Stomach (tissue), 8 donors: ENCODE measurements at regions not wholly inside any gene's neighbourhood (a gene's known extent, or its start where the extent isn't known, plus 50 kb on each side); places are given as distances from the start of the nearest gene placed in this dataset.

Source experiments
- DNase-seq, 2 donors: peaks; one replicate each; pipeline versions ENCODE4 v3.0.0 to v3.0.0-alpha.2; 2013 to 2019
- H3K27ac ChIP-seq, 5 donors: fragments of 200-600 bp in 4 of 5; sonication (generic) in 4 of 5; one replicate each; pipeline ENCODE4 v1.5.1; 2013 to 2019; ENCODE audit warnings: mild to moderate bottlenecking in 1 of 5, moderate library complexity in 1 of 5
- H3K27me3 ChIP-seq, 3 donors: fragments of 200-600 bp; sonication (generic); one replicate each; pipeline ENCODE4 v1.5.1; 2017 to 2019; ENCODE audit warnings: mixed run types in 1 of 3
- H3K36me3 ChIP-seq, 4 donors: fragments of 200-600 bp; sonication (generic); 1 replicate in 3 of 4; 2 replicates in 1 of 4; pipeline ENCODE4 v1.5.1; 2016 to 2019
- H3K4me1 ChIP-seq, 4 donors: fragments of 200-600 bp; sonication (generic); one replicate each; pipeline ENCODE4 v1.5.1; 2016 to 2019
- H3K4me3 ChIP-seq, 4 donors: fragments of 200-600 bp; sonication (generic) in 3 of 4; one replicate each; pipeline ENCODE4 v1.5.1; 2016 to 2019; ENCODE audit warnings: mild to moderate bottlenecking in 1 of 4
- H3K9me3 ChIP-seq, 4 donors: fragments of 200-600 bp; sonication (generic); one replicate each; pipeline ENCODE4 v1.5.1; 2016 to 2019
- EP300 ChIP-seq: sonication (generic); formaldehyde crosslinking; IDR thresholded peaks from one replicate; pipeline ENCODE4 v1.6.1; 2017; ENCODE audit warnings: antibody characterized with exemption
- POLR2A ChIP-seq, 4 donors: fragments of 450-650 bp; IDR thresholded peaks; one replicate each; pipeline ENCODE4 v1.6.1; 2016; ENCODE audit warnings: antibody characterized with exemption in 4 of 4, control low read depth in 2 of 4, mild to moderate bottlenecking in 1 of 4, moderate library complexity in 1 of 4
- POLR2AphosphoS5 ChIP-seq, 3 donors: sonication (generic); formaldehyde crosslinking; IDR thresholded peaks; one replicate each; pipeline ENCODE4 v1.6.1; 2016; ENCODE audit warnings: antibody characterized with exemption in 3 of 3
- whole genome bisulfite sequencing, 5 donors: extraction: QIAGEN DNeasy Blood & Tissue Kit in 3 of 5; methylation state at CpG; one replicate each; pipeline versions ENCODE4 v1.1.5 to v1.1.7; 2013 to 2018; 5-methylcytosine and 5-hydroxymethylcytosine counted together
- intact Hi-C: fragments of 100-400 bp; cut with DNase I; formaldehyde crosslinking; loops from one replicate; pipeline ENCODE4 v1.15.1; 2023; ENCODE audit warnings: low total_unique reads
- TF ChIP-seq, protein P1 (sequence below), 7 experiments: fragments of 450-650 bp in 4 of 7; fragments of 200-600 bp in 3 of 7; sonication (generic) in 3 of 7; IDR thresholded peaks; one replicate each; pipeline ENCODE4 v1.5.1; 2016 to 2019; ENCODE audit warnings: antibody characterized with exemption in 7 of 7, control low read depth in 2 of 7, mild to moderate bottlenecking in 1 of 7
- donor health status: healthy with polysubstance abuse.
- donor health status: Bipolar disorder and iron deficiency.
- donor health status: healthy.

DNA sequence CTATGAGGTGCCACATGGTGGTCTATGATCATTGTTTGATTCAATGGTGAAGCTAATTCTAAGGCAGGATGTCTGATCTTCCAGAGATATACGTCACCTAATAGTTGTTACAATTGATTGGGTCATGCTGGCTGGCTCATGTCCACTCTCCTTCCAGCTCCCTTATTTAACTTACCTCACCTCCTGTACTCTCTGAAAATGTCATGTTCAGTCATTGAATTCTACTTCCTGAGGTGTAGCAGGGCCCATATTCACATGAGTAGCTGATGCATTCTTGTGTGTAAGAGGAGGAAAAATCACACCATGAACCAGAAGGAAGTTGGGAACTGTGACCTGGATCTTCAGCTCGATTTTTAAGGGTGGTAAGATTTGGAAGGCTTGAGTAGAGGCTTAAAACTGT is 795.8 kb downstream of the QKI start:
- peaks cover 0 to 7% (median 0%) of the 10 kb centered on the region in 4 donors for H3K9me3 ChIP-seq
- H3K27ac ChIP-seq = no peak overlapping the region
- H3K36me3 ChIP-seq = no peaks in the 10 kb centered on the region
- TF ChIP-seq EP300 (no peak), POLR2AphosphoS5 (IDR thresholded peaks at IDR 0.05) (no peak)
- intact Hi-C loops = no loop called here
- no peaks in the 10 kb centered on the region for H3K27me3 ChIP-seq
- no peaks in the 10 kb centered on the region for H3K4me1 ChIP-seq
- H3K4me3 ChIP-seq = no peak overlapping the region
- 47 to 86% (median 67%) methylated on average over 2 of the region's 2 CpGs for WGBS, 5 donors
- DNase-seq = no peak

DNA sequence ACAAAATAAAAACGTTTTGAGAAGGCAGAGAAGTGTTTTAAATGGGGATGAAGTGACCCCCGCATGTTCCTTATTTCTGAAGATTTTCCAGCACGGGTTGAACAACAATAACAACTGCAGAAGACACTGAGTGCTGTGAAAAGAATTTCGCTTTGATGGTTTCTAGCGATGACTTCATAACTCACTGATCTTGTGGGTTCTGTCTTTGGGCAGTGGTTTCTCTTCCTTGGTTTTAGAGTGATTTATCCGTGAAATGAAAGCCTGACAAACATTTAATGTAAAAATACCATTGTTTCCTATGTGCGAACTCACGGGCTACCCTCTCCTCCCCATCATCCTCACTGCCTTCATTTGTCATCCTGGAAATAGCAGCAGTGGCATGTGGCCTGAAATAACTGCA is 793.9 kb downstream of the QKI start:
- Histone ChIP-seq H3K4me3 (no peak overlapping the region), H3K4me1 (no peaks in the 10 kb centered on the region), H3K27me3 (no peaks in the 10 kb centered on the region), H3K9me3 (peaks cover 0 to 14% (median 0%) of the 10 kb centered on the region in 4 donors), H3K27ac (no peak overlapping the region), H3K36me3 (no peaks in the 10 kb centered on the region)
- TF ChIP-seq EP300 (no peak), POLR2AphosphoS5 (IDR thresholded peaks at IDR 0.05) (no peak), POLR2A (IDR thresholded peaks at IDR 0.05) (no peak)
- TF ChIP-seq, protein P1, sequence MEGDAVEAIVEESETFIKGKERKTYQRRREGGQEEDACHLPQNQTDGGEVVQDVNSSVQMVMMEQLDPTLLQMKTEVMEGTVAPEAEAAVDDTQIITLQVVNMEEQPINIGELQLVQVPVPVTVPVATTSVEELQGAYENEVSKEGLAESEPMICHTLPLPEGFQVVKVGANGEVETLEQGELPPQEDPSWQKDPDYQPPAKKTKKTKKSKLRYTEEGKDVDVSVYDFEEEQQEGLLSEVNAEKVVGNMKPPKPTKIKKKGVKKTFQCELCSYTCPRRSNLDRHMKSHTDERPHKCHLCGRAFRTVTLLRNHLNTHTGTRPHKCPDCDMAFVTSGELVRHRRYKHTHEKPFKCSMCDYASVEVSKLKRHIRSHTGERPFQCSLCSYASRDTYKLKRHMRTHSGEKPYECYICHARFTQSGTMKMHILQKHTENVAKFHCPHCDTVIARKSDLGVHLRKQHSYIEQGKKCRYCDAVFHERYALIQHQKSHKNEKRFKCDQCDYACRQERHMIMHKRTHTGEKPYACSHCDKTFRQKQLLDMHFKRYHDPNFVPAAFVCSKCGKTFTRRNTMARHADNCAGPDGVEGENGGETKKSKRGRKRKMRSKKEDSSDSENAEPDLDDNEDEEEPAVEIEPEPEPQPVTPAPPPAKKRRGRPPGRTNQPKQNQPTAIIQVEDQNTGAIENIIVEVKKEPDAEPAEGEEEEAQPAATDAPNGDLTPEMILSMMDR (IDR thresholded peaks at IDR 0.05) = no peak
- WGBS, 5 donors = 57 to 77% (median 69%) methylated on average over 8 of the region's 8 CpGs
- intact Hi-C loops = no loop called here
- no peak for DNase-seq

DNA sequence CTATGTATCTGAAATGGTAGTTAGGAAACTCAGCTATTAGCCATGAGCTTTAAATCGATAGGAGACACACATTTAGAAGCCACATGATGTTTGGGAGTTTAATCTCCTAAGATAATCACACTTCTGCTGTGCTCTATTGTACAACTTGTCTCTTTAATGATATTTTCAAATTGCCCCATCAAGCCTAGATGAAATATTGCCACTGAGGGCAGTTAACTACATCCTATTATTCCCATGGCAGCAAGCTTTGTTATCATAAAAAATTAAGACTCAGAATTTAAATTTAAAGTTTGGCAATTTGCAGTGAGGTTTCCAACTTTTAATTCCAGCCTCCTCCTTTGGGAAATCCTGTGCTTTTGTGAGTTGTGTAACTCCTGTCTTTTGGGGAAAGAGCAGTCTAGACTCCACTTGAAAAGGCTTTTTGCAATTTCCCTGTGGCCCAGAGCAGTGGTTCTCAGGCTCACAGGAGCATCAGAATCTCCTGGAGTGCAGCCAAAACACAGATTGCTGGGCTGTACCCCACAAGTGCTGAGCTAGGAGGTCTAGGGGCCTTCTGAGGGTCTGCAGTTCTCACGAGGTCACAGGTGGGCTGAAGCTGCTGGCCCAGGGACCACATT is 792.4 kb downstream of the QKI start:
- no peaks in the 10 kb centered on the region for H3K27me3 ChIP-seq
- DNase-seq = no peak
- H3K4me1 ChIP-seq = no peaks in the 10 kb centered on the region
- TF ChIP-seq POLR2A (IDR thresholded peaks at IDR 0.05) (no peak), EP300 (no peak), POLR2AphosphoS5 (IDR thresholded peaks at IDR 0.05) (no peak)
- TF ChIP-seq, protein P1 (IDR thresholded peaks at IDR 0.05) = no peak
- WGBS, 5 donors = 53 to 75% (median 68%) methylated on average over 2 of the region's 2 CpGs
- peaks cover 0 to 9% (median 0%) of the 10 kb centered on the region in 4 donors for H3K9me3 ChIP-seq
- H3K4me3 ChIP-seq = no peak overlapping the region
- intact Hi-C loops = no loop called here
- H3K27ac ChIP-seq = no peak overlapping the region
- no peaks in the 10 kb centered on the region for H3K36me3 ChIP-seq

DNA sequence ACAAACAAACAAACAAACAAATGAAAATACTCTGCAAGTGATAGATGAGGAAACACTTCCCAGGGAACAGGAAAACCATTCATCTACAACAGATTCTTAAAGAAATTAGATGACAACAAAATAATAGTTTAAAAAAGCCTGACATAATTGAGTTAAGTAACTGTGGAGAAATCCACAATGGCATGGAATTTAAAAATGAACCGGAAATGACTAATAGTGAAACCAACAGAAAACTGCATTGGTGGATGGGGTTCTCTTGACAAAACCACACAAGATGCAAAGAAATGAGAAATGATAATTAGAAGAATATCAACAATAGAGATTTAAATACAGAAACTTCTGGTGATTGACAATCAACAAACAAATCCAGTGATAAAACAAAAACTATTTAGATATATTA is 785.6 kb downstream of the QKI start:
- intact Hi-C loops = no loop called here
- Histone ChIP-seq H3K36me3 (no peaks in the 10 kb centered on the region), H3K27ac (no peak overlapping the region), H3K9me3 (peaks cover 0 to 6% (median 0%) of the 10 kb centered on the region in 4 donors), H3K4me3 (no peak overlapping the region), H3K4me1 (no peaks in the 10 kb centered on the region), H3K27me3 (no peaks in the 10 kb centered on the region)
- WGBS, 5 donors = 70 to 93% (median 82%) methylated on average over 1 of the region's 1 CpG
- TF ChIP-seq, protein P1 (IDR thresholded peaks at IDR 0.05) = no peak
- TF ChIP-seq POLR2A (IDR thresholded peaks at IDR 0.05) (no peak), EP300 (no peak), POLR2AphosphoS5 (IDR thresholded peaks at IDR 0.05) (no peak)
- no peak for DNase-seq

GRCh38 chr6:164195942-164196281 is 781.4 kb downstream of the QKI start:
- DNase-seq = no peak
- no peaks in the 10 kb centered on the region for H3K36me3 ChIP-seq
- TF ChIP-seq EP300 (no peak), POLR2A (IDR thresholded peaks at IDR 0.05) (no peak), POLR2AphosphoS5 (IDR thresholded peaks at IDR 0.05) (no peak)
- TF ChIP-seq, protein P1 (IDR thresholded peaks at IDR 0.05) = no peak
- H3K27ac ChIP-seq = no peak overlapping the region
- H3K9me3 ChIP-seq = no peaks in the 10 kb centered on the region
- intact Hi-C loops = no loop called here
- H3K27me3 ChIP-seq = no peaks in the 10 kb centered on the region
- H3K4me3 ChIP-seq = no peak overlapping the region
- no peaks in the 10 kb centered on the region for H3K4me1 ChIP-seq
- WGBS, 5 donors = 49 to 80% (median 61%) methylated on average over 1 of the region's 1 CpG
